Breast epithelium (tissue), 3 donors: ENCODE measurements at regions not wholly inside any gene's neighbourhood (a gene's known extent, or its start where the extent isn't known, plus 50 kb on each side); places are given as distances from the start of the nearest gene placed in this dataset.
"Not testable (repeated sequence)": the region's sequence is repeated elsewhere in the genome, so short reads cannot be mapped to it uniquely, and the experiment has no call there.

Source experiments
- POLR2A ChIP-seq: fragments of 450-650 bp; IDR thresholded peaks from one replicate; pipeline ENCODE4 v1.6.1; 2016; ENCODE audit warnings: antibody characterized with exemption, mild to moderate bottlenecking, moderate library complexity
- TF ChIP-seq, protein P1 (sequence below), 3 donors: fragments of 450-650 bp; IDR thresholded peaks; one replicate each; pipeline ENCODE4 v1.5.1; 2016 to 2017; ENCODE audit warnings: antibody characterized with exemption in 3 of 3, mild to moderate bottlenecking in 3 of 3, moderate library complexity in 3 of 3

DNA sequence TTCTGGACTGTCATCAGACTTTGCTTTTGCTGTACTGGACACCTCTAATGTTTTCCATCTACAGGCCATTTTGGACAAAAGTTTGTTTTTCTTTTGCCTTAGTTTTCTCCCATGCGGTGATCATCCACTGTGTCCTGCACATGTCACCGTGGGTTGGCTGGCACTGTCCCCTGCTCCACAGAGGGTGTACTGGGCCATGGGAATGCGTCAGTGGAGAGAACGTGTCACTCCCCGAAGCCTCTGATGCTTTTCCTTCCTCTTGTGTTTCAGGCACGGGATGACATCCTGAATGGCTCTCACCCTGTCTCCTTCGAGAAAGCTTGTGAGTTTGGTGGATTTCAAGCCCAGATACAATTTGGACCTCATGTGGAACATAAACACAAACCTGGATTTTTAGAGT lies 385.0 kb upstream of the TPM1 start:
- TF ChIP-seq, protein P1, sequence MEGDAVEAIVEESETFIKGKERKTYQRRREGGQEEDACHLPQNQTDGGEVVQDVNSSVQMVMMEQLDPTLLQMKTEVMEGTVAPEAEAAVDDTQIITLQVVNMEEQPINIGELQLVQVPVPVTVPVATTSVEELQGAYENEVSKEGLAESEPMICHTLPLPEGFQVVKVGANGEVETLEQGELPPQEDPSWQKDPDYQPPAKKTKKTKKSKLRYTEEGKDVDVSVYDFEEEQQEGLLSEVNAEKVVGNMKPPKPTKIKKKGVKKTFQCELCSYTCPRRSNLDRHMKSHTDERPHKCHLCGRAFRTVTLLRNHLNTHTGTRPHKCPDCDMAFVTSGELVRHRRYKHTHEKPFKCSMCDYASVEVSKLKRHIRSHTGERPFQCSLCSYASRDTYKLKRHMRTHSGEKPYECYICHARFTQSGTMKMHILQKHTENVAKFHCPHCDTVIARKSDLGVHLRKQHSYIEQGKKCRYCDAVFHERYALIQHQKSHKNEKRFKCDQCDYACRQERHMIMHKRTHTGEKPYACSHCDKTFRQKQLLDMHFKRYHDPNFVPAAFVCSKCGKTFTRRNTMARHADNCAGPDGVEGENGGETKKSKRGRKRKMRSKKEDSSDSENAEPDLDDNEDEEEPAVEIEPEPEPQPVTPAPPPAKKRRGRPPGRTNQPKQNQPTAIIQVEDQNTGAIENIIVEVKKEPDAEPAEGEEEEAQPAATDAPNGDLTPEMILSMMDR (IDR thresholded peaks at IDR 0.05) = not testable (repeated sequence)
- TF ChIP-seq POLR2A = not testable (repeated sequence)
